Heart right ventricle (tissue), 16 donors: ENCODE measurements at regions not wholly inside any gene's neighbourhood (a gene's known extent, or its start where the extent isn't known, plus 50 kb on each side); places are given as distances from the start of the nearest gene placed in this dataset.
A peak's percentile ranks its signal among the peaks of the same experiment; 100 is the strongest.
"Not testable (repeated sequence)": the region's sequence is repeated elsewhere in the genome, so short reads cannot be mapped to it uniquely, and the experiment has no call there.

ENCODE experiments used
- ATAC-seq, 8 donors: fragments of 200-7000 bp; cut with Tn5 transposase; one replicate each; pipeline ENCODE4 v1.9.1; 2020; ENCODE audit warnings: mild to moderate bottlenecking in 8 of 8, moderate library complexity in 8 of 8, moderate number of reproducible peaks in 1 of 8
- DNase-seq, 2 donors: peaks; one replicate each; pipeline ENCODE4 v3.0.0-alpha.2; 2020
- H3K27ac ChIP-seq, 10 donors: fragments of 200-600 bp; sonication (generic) in 2 of 10; one replicate each; pipeline versions ENCODE4 v1.5.0 to v1.8.0; 2020 to 2022; ENCODE audit warnings: mild to moderate bottlenecking in 3 of 10
- H3K27me3 ChIP-seq, 7 donors: fragments of 200-600 bp; one replicate each; pipeline ENCODE4 v1.8.0; 2021 to 2022; ENCODE audit warnings: mild to moderate bottlenecking in 2 of 7
- H3K36me3 ChIP-seq, 9 donors: fragments of 200-600 bp; sonication (generic) in 1 of 9; one replicate each; pipeline versions ENCODE4 v1.5.0 to v1.8.0; 2020 to 2022; ENCODE audit warnings: mild to moderate bottlenecking in 2 of 9
- H3K4me1 ChIP-seq, 9 donors: fragments of 200-600 bp; sonication (generic) in 1 of 9; one replicate each; pipeline versions ENCODE4 v1.5.0 to v1.8.0; 2020 to 2022; ENCODE audit warnings: mild to moderate bottlenecking in 4 of 9
- H3K4me3 ChIP-seq, 10 donors: fragments of 200-600 bp; sonication (generic) in 2 of 10; one replicate each; pipeline versions ENCODE4 v1.5.0 to v1.8.0; 2020 to 2022; ENCODE audit warnings: mild to moderate bottlenecking in 7 of 10, moderate library complexity in 2 of 10
- H3K9me3 ChIP-seq, 11 donors: fragments of 200-600 bp in 10 of 11; sonication (generic) in 2 of 11; one replicate each; pipeline versions ENCODE4 v1.5.0 to v1.8.0; 2013 to 2022; ENCODE audit warnings: mild to moderate bottlenecking in 2 of 11, control low read depth in 1 of 11, moderate library complexity in 1 of 11
- WGBS, 2 donors: extraction: QIAGEN DNeasy Blood & Tissue Kit; methylation state at CpG; one replicate each; pipeline ENCODE4 v1.1.7; 2013; ENCODE audit warnings: inconsistent platforms in 1 of 2; 5-methylcytosine and 5-hydroxymethylcytosine counted together
- intact Hi-C, 10 donors: fragments of 100-400 bp; cut with DNase I; formaldehyde crosslinking; loops; one replicate each; pipeline versions ENCODE4 v1.11.1 to v1.14.2; 2022
- TF ChIP-seq, protein P1 (sequence below), 9 donors: fragments of 200-600 bp; sonication (generic) in 2 of 9; IDR thresholded peaks; one replicate each; pipeline versions ENCODE4 v1.5.0 to v1.8.0; 2021 to 2022; ENCODE audit warnings: antibody characterized with exemption in 9 of 9, mild to moderate bottlenecking in 5 of 9, moderate library complexity in 1 of 9
- donor health status: Arrhythmogenic right ventricular cardiomyopathy.
- donor health status: ischemic (EF 13 %, LVEDD 7.1; RV severe dilation, severe dysfunction).
- donor health status: healthy with polysubstance abuse.
- donor health status: DM: no; HTN: yes; CAD: no.
- donor health status: DM: no; HTN: no; CAD: no.
- donor health status: ischemic (EF 25% LVEDD 6.9; RV normal size, moderate dysfunction).
- donor health status: ischemic (EF 25% LVEDD 5.7; RV mildly dilated, moderate dysfunction).
- donor health status: healthy.
- donor health status: DM: yes; HTN: yes; CAD: no.
- donor health status: Ischemic cardiomyopathy.
- donor health status: ischemic (EF 35%, LVEDD 5.7; RV mildly dilated, moderate dysfunction).
- donor health status: nonischemic (EF 11% LVEDD 7.7; RV severe dilation, severe dysfunction).
- donor health status: DM: yes; HTN: yes; CAD: no.
- donor health status: PGD.
- donor health status: ischemic (EF 29% LVEDD 5.4; RV normal size, mild dysfunction).
- donor health status: nonischemic (EF 23%, LVEDD 6.1; RV moderate dilation, normal function).

DNA sequence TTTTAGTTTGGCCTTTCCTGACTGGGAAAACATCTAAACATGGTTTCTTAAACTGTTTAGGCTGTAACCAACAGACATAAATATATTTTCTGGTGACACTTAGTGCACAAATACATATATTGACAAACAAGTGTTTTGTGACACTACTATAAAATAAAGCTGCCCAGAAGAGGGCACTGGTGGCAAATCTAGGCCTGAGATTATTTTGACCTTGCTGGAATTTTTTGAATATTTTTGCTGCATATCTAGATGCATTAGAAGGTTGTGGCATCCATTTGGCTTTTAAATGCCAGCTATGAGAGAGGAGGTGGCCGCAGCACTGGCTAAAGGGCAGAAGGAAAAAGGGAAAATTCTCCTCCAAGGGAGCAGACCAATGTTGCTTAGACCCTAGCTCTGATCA, 139.6 kb downstream of the KLRB1 start:
- H3K4me1 ChIP-seq, H3K4me3 ChIP-seq, ATAC-seq, DNase-seq, H3K27me3 ChIP-seq, H3K27ac ChIP-seq, H3K36me3 ChIP-seq, H3K9me3 ChIP-seq: not testable (repeated sequence)
- TF ChIP-seq, protein P1, sequence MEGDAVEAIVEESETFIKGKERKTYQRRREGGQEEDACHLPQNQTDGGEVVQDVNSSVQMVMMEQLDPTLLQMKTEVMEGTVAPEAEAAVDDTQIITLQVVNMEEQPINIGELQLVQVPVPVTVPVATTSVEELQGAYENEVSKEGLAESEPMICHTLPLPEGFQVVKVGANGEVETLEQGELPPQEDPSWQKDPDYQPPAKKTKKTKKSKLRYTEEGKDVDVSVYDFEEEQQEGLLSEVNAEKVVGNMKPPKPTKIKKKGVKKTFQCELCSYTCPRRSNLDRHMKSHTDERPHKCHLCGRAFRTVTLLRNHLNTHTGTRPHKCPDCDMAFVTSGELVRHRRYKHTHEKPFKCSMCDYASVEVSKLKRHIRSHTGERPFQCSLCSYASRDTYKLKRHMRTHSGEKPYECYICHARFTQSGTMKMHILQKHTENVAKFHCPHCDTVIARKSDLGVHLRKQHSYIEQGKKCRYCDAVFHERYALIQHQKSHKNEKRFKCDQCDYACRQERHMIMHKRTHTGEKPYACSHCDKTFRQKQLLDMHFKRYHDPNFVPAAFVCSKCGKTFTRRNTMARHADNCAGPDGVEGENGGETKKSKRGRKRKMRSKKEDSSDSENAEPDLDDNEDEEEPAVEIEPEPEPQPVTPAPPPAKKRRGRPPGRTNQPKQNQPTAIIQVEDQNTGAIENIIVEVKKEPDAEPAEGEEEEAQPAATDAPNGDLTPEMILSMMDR (IDR thresholded peaks at IDR 0.05): peak in 1 of 9 donors; percentile 3
- intact Hi-C loops: loop anchor here in 5 of 10 donors (2.0 to 10.0 kb wide), 3 partner anchors 136 to 403 kb away; no protein-coding TSS in a partner anchor
- 73 to 85% methylated on average over 1 of the region's 1 CpG for WGBS, 2 donors

- WGBS, 2 donors: 86 to 87% methylated on average over 4 of the region's 4 CpGs
- no peak overlapping the region for H3K4me3 ChIP-seq
- H3K27ac ChIP-seq: no peak overlapping the region
- no peaks in the 10 kb centered on the region for H3K27me3 ChIP-seq
- ATAC-seq (no peak), DNase-seq (no peak)
- H3K36me3 ChIP-seq: no peaks in the 10 kb centered on the region
- no peaks in the 10 kb centered on the region for H3K9me3 ChIP-seq
- TF ChIP-seq, protein P1 (IDR thresholded peaks at IDR 0.05): no peak
- intact Hi-C loops: loop anchor here in 1 of 10 donors (10.0 kb wide), 1 partner anchor 400 kb away; no protein-coding TSS in a partner anchor
- no peaks in the 10 kb centered on the region for H3K4me1 ChIP-seq
Observed at GRCh38 chr12:9464408-9464807, 143.3 kb downstream of the KLRB1 start.

- H3K27me3 ChIP-seq, H3K4me3 ChIP-seq, H3K4me1 ChIP-seq, H3K36me3 ChIP-seq, H3K9me3 ChIP-seq, H3K27ac ChIP-seq, intact Hi-C loops: not testable (repeated sequence)
- DNase-seq: peak in 1 of 2 donors; percentile 30
- peak in 6 of 8 donors; percentile 38 to 74 (median 53) for ATAC-seq
- WGBS, 2 donors: 14 to 32% methylated on average over 4 of the region's 4 CpGs
Observed at GRCh38 chr12:9455516-9455915, 152.2 kb downstream of the KLRB1 start.

DNA sequence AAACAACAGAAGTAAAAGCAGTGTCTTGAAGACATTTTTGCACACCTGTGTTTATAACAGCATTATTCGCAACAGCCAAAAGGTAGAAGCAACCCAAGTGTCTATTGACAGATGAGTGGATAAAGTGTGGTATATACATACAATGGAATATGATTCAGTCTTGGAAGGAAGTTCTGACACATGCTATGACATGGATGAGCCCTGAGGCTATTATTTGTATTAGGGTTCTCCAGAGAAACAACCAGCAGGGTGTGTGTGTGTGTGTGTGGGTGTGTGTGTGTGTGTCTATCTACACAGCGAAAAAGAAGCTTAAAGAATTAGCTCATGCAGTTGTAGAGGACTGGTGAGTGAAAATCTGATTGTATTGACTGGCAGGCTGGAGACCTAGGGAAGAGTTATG, 153.7 kb downstream of the KLRB1 start:
- not testable (repeated sequence) for ATAC-seq

GRCh38 chr12:9450127-9450567, 157.6 kb downstream of the KLRB1 start:
- H3K27me3 ChIP-seq, DNase-seq, ATAC-seq, H3K4me1 ChIP-seq, intact Hi-C loops, H3K36me3 ChIP-seq, H3K27ac ChIP-seq, H3K9me3 ChIP-seq: not testable (repeated sequence)
- WGBS, 2 donors: 67 to 90% methylated on average over 12 to 18 of the region's 20 CpGs
- peak overlapping the region in 3 of 10 donors; percentile 11 to 41 (median 22) for H3K4me3 ChIP-seq

More for the DNA sequence above, 153.7 kb downstream of the KLRB1 start:
- H3K27me3 ChIP-seq, H3K9me3 ChIP-seq, H3K27ac ChIP-seq, DNase-seq, intact Hi-C loops, H3K4me1 ChIP-seq, H3K36me3 ChIP-seq, H3K4me3 ChIP-seq: not testable (repeated sequence)
- 85 to 96% methylated on average over 2 of the region's 2 CpGs for WGBS, 2 donors

- ATAC-seq, H3K36me3 ChIP-seq, H3K27me3 ChIP-seq, H3K4me1 ChIP-seq, H3K4me3 ChIP-seq, DNase-seq, intact Hi-C loops, H3K9me3 ChIP-seq, H3K27ac ChIP-seq: not testable (repeated sequence)
- 85 to 88% methylated on average over 9 of the region's 9 CpGs for WGBS, 2 donors
Observed at GRCh38 chr12:9449657-9450126, 158.0 kb downstream of the KLRB1 start.
